HL-60 (cell line): ENCODE measurements at regions not wholly inside any gene's neighbourhood (a gene's known extent, or its start where the extent isn't known, plus 50 kb on each side); places are given as distances from the start of the nearest gene placed in this dataset.

Experiments used
- DNase-seq, 2 experiments: peaks; one replicate each; pipeline ENCODE4 v3.0.0-alpha.2; 2010 to 2020; ENCODE audit warnings: low read depth in 1 of 2, low spot score in 1 of 2
- H3K27ac ChIP-seq: fragments of 250-450 bp; sonication (Bioruptor Pico); replicated peaks from 2 replicates; pipeline ENCODE4 v1.5.1; 2020; ENCODE audit warnings: mild to moderate bottlenecking, moderate library complexity
- H3K27me3 ChIP-seq: fragments of 250-450 bp; sonication (Bioruptor Pico); 2 replicates; pipeline ENCODE4 v1.5.1; 2021; ENCODE audit warnings: mild to moderate bottlenecking, moderate library complexity; ENCODE audit not compliant: insufficient read depth, poor library complexity, severe bottlenecking
- H3K4me3 ChIP-seq: replicated peaks from 2 replicates; pipeline ENCODE4 v1.5.1; 2011; ENCODE audit warnings: mild to moderate bottlenecking, control low read depth, low read length; ENCODE audit not compliant: insufficient read depth
- CTCF ChIP-seq: IDR thresholded peaks from one replicate; pipeline ENCODE4 v1.5.1; 2011; ENCODE audit warnings: low read length, control low read depth, inconsistent platforms; ENCODE audit not compliant: insufficient read depth
- GABPA ChIP-seq: IDR thresholded peaks from 2 replicates; pipeline ENCODE4 v1.6.1; 2012; ENCODE audit warnings: low read depth
- POLR2AphosphoS5 ChIP-seq: IDR thresholded peaks from 2 replicates; pipeline ENCODE4 v1.6.1; 2012; ENCODE audit warnings: low read depth
- REST ChIP-seq: IDR thresholded peaks from 2 replicates; pipeline ENCODE4 v1.6.1; 2012; ENCODE audit warnings: low read depth; ENCODE audit not compliant: insufficient replicate concordance
- SPI1 ChIP-seq: IDR thresholded peaks from 2 replicates; pipeline ENCODE4 v1.6.1; 2012; ENCODE audit warnings: low read depth, mild to moderate bottlenecking, borderline replicate concordance

GRCh38 chr4:112007391-112007790 is 137.9 kb upstream of the FAM241A start:
- TF ChIP-seq POLR2AphosphoS5: no peak
- no peak for TF ChIP-seq CTCF
- TF ChIP-seq GABPA: no peak
- Histone ChIP-seq H3K27me3 (no peaks in the 10 kb centered on the region), H3K27ac (no peak overlapping the region), H3K4me3 (no peak overlapping the region)
- DNase-seq: no peak

GRCh38 chr4:112015960-112016359 is 129.3 kb upstream of the FAM241A start:
- H3K27me3 ChIP-seq: no peaks in the 10 kb centered on the region
- no peak for TF ChIP-seq REST
- TF ChIP-seq SPI1: no peak
- TF ChIP-seq CTCF: no peak
- H3K4me3 ChIP-seq: no peak overlapping the region
- H3K27ac ChIP-seq: no peak overlapping the region
- no peak for DNase-seq

- no peak overlapping the region for H3K27ac ChIP-seq
- TF ChIP-seq SPI1 (no peak), POLR2AphosphoS5 (no peak), CTCF (no peak), GABPA (no peak), REST (no peak)
- DNase-seq: no peak
- H3K4me3 ChIP-seq: no peak overlapping the region
- H3K27me3 ChIP-seq: no peaks in the 10 kb centered on the region
Measured at GRCh38 chr4:112023402-112023950, 121.8 kb upstream of the FAM241A start.

- H3K4me3 ChIP-seq: no peak overlapping the region
- no peak overlapping the region for H3K27ac ChIP-seq
- DNase-seq: no peak
- TF ChIP-seq POLR2AphosphoS5 (no peak), REST (no peak), GABPA (no peak), CTCF (no peak), SPI1 (no peak)
- peaks cover 3% of the 10 kb centered on the region for H3K27me3 ChIP-seq
Measured at GRCh38 chr4:112026058-112026457, 119.2 kb upstream of the FAM241A start.
